ENCODE measurements at regions not wholly inside any gene's neighbourhood (a gene's known extent, or its start where the extent isn't known, plus 50 kb on each side); places are given as distances from the start of the nearest gene placed in this dataset.

GRCh38 chr2:166610913-166611305, 116.9 kb upstream of the SCN7A start:
- no peak overlapping the region for H3K27ac ChIP-seq (ENCODE audit: low read depth, low read length, severe bottlenecking)
- 90% methylated on average over 4 of the region's 5 CpGs; no CpG with 5 or more reads in 1 of the 2 experiments for WGBS, 2 experiments (ENCODE audit: insufficient coverage in 2 of 2)

GRCh38 chr2:166610180-166610912, 116.3 kb upstream of the SCN7A start:
- H3K4me3 ChIP-seq (ENCODE audit: extremely low read depth, insufficient read depth, low read length, poor library complexity, severe bottlenecking): no peak overlapping the region
- H3K9me3 ChIP-seq (ENCODE audit: control insufficient read depth, low read length): no peaks in the 10 kb centered on the region
- H3K27ac ChIP-seq (ENCODE audit: low read depth, low read length, severe bottlenecking): no peak overlapping the region
- H3K4me1 ChIP-seq (ENCODE audit: control insufficient read depth, insufficient read depth, low read length, poor library complexity, severe bottlenecking): peaks cover 4% of the 10 kb centered on the region
- 81 to 86% methylated on average over 20 to 26 of the region's 28 CpGs for WGBS, 2 experiments (ENCODE audit: insufficient coverage in 2 of 2)
- H3K36me3 ChIP-seq (ENCODE audit: control insufficient read depth, insufficient read depth, low read length): no peaks in the 10 kb centered on the region

More at GRCh38 chr2:166610913-166611305, 116.9 kb upstream of the SCN7A start:
- Histone ChIP-seq H3K4me3 (ENCODE audit: extremely low read depth, insufficient read depth, low read length, poor library complexity, severe bottlenecking) (no peak overlapping the region), H3K36me3 (ENCODE audit: control insufficient read depth, insufficient read depth, low read length) (no peaks in the 10 kb centered on the region), H3K9me3 (ENCODE audit: control insufficient read depth, low read length) (no peaks in the 10 kb centered on the region), H3K4me1 (ENCODE audit: control insufficient read depth, insufficient read depth, low read length, poor library complexity, severe bottlenecking) (peaks cover 4% of the 10 kb centered on the region)

- 87 to 92% methylated on average over 21 to 22 of the region's 24 CpGs for WGBS, 2 experiments (ENCODE audit: insufficient coverage in 2 of 2)
- no peaks in the 10 kb centered on the region for H3K9me3 ChIP-seq (ENCODE audit: control insufficient read depth, low read length)
- no peaks in the 10 kb centered on the region for H3K36me3 ChIP-seq (ENCODE audit: control insufficient read depth, insufficient read depth, low read length)
- no peak overlapping the region for H3K4me3 ChIP-seq (ENCODE audit: extremely low read depth, insufficient read depth, low read length, poor library complexity, severe bottlenecking)
- H3K4me1 ChIP-seq (ENCODE audit: control insufficient read depth, insufficient read depth, low read length, poor library complexity, severe bottlenecking): peaks cover 4% of the 10 kb centered on the region
- H3K27ac ChIP-seq (ENCODE audit: low read depth, low read length, severe bottlenecking): no peak overlapping the region
These were observed 115.3 kb upstream of the SCN7A start for GRCh38 chr2:166609183-166609959.

GRCh38 chr2:166607880-166608279, 113.8 kb upstream of the SCN7A start:
- Histone ChIP-seq H3K36me3 (ENCODE audit: control insufficient read depth, insufficient read depth, low read length) (no peaks in the 10 kb centered on the region), H3K9me3 (ENCODE audit: control insufficient read depth, low read length) (no peaks in the 10 kb centered on the region), H3K4me1 (ENCODE audit: control insufficient read depth, insufficient read depth, low read length, poor library complexity, severe bottlenecking) (no peaks in the 10 kb centered on the region), H3K27ac (ENCODE audit: low read depth, low read length, severe bottlenecking) (no peak overlapping the region), H3K4me3 (ENCODE audit: extremely low read depth, insufficient read depth, low read length, poor library complexity, severe bottlenecking) (no peak overlapping the region)
- 92% methylated on average over 2 of the region's 2 CpGs; no CpG with 5 or more reads in 1 of the 2 experiments for WGBS, 2 experiments (ENCODE audit: insufficient coverage in 2 of 2)

GRCh38 chr2:166593403-166593802, 99.4 kb upstream of the SCN7A start:
- 100% methylated on average over 1 of the region's 1 CpG; no CpG with 5 or more reads in 1 of the 2 experiments for WGBS, 2 experiments (ENCODE audit: insufficient coverage in 2 of 2)
- peaks cover 7% of the 10 kb centered on the region for H3K9me3 ChIP-seq (ENCODE audit: control insufficient read depth, low read length)
- H3K27ac ChIP-seq (ENCODE audit: low read depth, low read length, severe bottlenecking): no peak overlapping the region
- no peaks in the 10 kb centered on the region for H3K36me3 ChIP-seq (ENCODE audit: control insufficient read depth, insufficient read depth, low read length)
- no peaks in the 10 kb centered on the region for H3K4me1 ChIP-seq (ENCODE audit: control insufficient read depth, insufficient read depth, low read length, poor library complexity, severe bottlenecking)
- H3K4me3 ChIP-seq (ENCODE audit: extremely low read depth, insufficient read depth, low read length, poor library complexity, severe bottlenecking): no peak overlapping the region

GRCh38 chr2:166592750-166593149, 98.7 kb upstream of the SCN7A start:
- Histone ChIP-seq H3K4me3 (ENCODE audit: extremely low read depth, insufficient read depth, low read length, poor library complexity, severe bottlenecking) (no peak overlapping the region), H3K4me1 (ENCODE audit: control insufficient read depth, insufficient read depth, low read length, poor library complexity, severe bottlenecking) (no peaks in the 10 kb centered on the region), H3K36me3 (ENCODE audit: control insufficient read depth, insufficient read depth, low read length) (no peaks in the 10 kb centered on the region), H3K9me3 (ENCODE audit: control insufficient read depth, low read length) (peaks cover 4% of the 10 kb centered on the region), H3K27ac (ENCODE audit: low read depth, low read length, severe bottlenecking) (no peak overlapping the region)
- WGBS, 2 experiments (ENCODE audit: insufficient coverage in 2 of 2): no CpG with 5 or more reads among the region's 3 CpGs

- Histone ChIP-seq H3K4me1 (ENCODE audit: control insufficient read depth, insufficient read depth, low read length, poor library complexity, severe bottlenecking) (no peaks in the 10 kb centered on the region), H3K27ac (ENCODE audit: low read depth, low read length, severe bottlenecking) (no peak overlapping the region), H3K9me3 (ENCODE audit: control insufficient read depth, low read length) (no peaks in the 10 kb centered on the region), H3K4me3 (ENCODE audit: extremely low read depth, insufficient read depth, low read length, poor library complexity, severe bottlenecking) (no peak overlapping the region), H3K36me3 (ENCODE audit: control insufficient read depth, insufficient read depth, low read length) (no peaks in the 10 kb centered on the region)
- no CpG with 5 or more reads among the region's 1 CpG for WGBS, 2 experiments (ENCODE audit: insufficient coverage in 2 of 2)
These were observed 97.2 kb upstream of the SCN7A start for GRCh38 chr2:166591226-166591625.

GRCh38 chr2:166573391-166573790, 79.3 kb upstream of the SCN7A start:
- H3K4me3 ChIP-seq (ENCODE audit: extremely low read depth, insufficient read depth, low read length, poor library complexity, severe bottlenecking): no peak overlapping the region
- no peaks in the 10 kb centered on the region for H3K9me3 ChIP-seq (ENCODE audit: control insufficient read depth, low read length)
- no CpG with 5 or more reads among the region's 3 CpGs for WGBS, 2 experiments (ENCODE audit: insufficient coverage in 2 of 2)
- H3K36me3 ChIP-seq (ENCODE audit: control insufficient read depth, insufficient read depth, low read length): no peaks in the 10 kb centered on the region
- peaks cover 14% of the 10 kb centered on the region for H3K4me1 ChIP-seq (ENCODE audit: control insufficient read depth, insufficient read depth, low read length, poor library complexity, severe bottlenecking)
- peak overlapping the region; percentile 54 for H3K27ac ChIP-seq (ENCODE audit: low read depth, low read length, severe bottlenecking)

GRCh38 chr2:166572937-166573336, 78.9 kb upstream of the SCN7A start:
- H3K9me3 ChIP-seq (ENCODE audit: control insufficient read depth, low read length): no peaks in the 10 kb centered on the region
- no peaks in the 10 kb centered on the region for H3K36me3 ChIP-seq (ENCODE audit: control insufficient read depth, insufficient read depth, low read length)
- peak overlapping the region; percentile 54 for H3K27ac ChIP-seq (ENCODE audit: low read depth, low read length, severe bottlenecking)
- H3K4me1 ChIP-seq (ENCODE audit: control insufficient read depth, insufficient read depth, low read length, poor library complexity, severe bottlenecking): peaks cover 14% of the 10 kb centered on the region
- H3K4me3 ChIP-seq (ENCODE audit: extremely low read depth, insufficient read depth, low read length, poor library complexity, severe bottlenecking): no peak overlapping the region

GRCh38 chr2:166568409-166568808, 74.4 kb upstream of the SCN7A start:
- Histone ChIP-seq H3K4me1 (ENCODE audit: control insufficient read depth, insufficient read depth, low read length, poor library complexity, severe bottlenecking) (peaks cover 9% of the 10 kb centered on the region), H3K36me3 (ENCODE audit: control insufficient read depth, insufficient read depth, low read length) (no peaks in the 10 kb centered on the region), H3K27ac (ENCODE audit: low read depth, low read length, severe bottlenecking) (no peak overlapping the region), H3K9me3 (ENCODE audit: control insufficient read depth, low read length) (no peaks in the 10 kb centered on the region), H3K4me3 (ENCODE audit: extremely low read depth, insufficient read depth, low read length, poor library complexity, severe bottlenecking) (no peak overlapping the region)
- WGBS, 2 experiments (ENCODE audit: insufficient coverage in 2 of 2): 60% methylated on average over 1 of the region's 3 CpGs; no CpG with 5 or more reads in 1 of the 2 experiments

- no CpG with 5 or more reads among the region's 3 CpGs for WGBS, 2 experiments (ENCODE audit: insufficient coverage in 2 of 2)
These were observed 71.5 kb upstream of the SCN7A start for GRCh38 chr2:166565501-166565900.

More at GRCh38 chr2:166565501-166565900, 71.5 kb upstream of the SCN7A start:
- Histone ChIP-seq H3K4me3 (ENCODE audit: extremely low read depth, insufficient read depth, low read length, poor library complexity, severe bottlenecking) (no peak overlapping the region), H3K9me3 (ENCODE audit: control insufficient read depth, low read length) (no peaks in the 10 kb centered on the region), H3K4me1 (ENCODE audit: control insufficient read depth, insufficient read depth, low read length, poor library complexity, severe bottlenecking) (no peaks in the 10 kb centered on the region), H3K27ac (ENCODE audit: low read depth, low read length, severe bottlenecking) (no peak overlapping the region), H3K36me3 (ENCODE audit: control insufficient read depth, insufficient read depth, low read length) (no peaks in the 10 kb centered on the region)
